Hematopoietic multipotent progenitor cell treated with erythropoietin and hydrocortisone succinate and interleukin-3 and kit ligand, for 6 days (in vitro differentiated cells): ENCODE measurements at regions not wholly inside any gene's neighbourhood (a gene's known extent, or its start where the extent isn't known, plus 50 kb on each side); places are given as distances from the start of the nearest gene placed in this dataset.

Source experiments
- DNase-seq: peaks from one replicate; pipeline ENCODE4 v3.0.0-alpha.2; 2015

DNA sequence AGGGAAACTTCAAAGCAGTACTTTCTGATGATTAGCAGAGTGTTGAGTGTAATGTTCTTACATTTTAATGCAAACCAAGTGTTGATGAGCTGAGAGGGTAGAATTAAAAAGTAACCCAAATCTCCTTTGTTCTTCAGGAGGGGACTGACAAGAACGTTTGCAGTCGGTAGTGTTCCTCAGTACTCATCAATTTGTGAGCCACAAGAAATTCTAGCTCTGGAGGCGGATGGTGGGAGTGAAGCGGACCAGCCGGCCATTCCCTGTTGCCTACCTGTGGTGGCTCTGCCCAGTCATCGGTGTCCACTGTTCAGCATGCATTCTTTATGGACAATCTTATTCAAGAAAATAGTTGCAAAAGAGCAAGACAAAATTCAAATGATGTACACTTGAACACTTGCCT lies 438.6 kb upstream of the POU3F3 start:
- DNase-seq: no peak

DNA sequence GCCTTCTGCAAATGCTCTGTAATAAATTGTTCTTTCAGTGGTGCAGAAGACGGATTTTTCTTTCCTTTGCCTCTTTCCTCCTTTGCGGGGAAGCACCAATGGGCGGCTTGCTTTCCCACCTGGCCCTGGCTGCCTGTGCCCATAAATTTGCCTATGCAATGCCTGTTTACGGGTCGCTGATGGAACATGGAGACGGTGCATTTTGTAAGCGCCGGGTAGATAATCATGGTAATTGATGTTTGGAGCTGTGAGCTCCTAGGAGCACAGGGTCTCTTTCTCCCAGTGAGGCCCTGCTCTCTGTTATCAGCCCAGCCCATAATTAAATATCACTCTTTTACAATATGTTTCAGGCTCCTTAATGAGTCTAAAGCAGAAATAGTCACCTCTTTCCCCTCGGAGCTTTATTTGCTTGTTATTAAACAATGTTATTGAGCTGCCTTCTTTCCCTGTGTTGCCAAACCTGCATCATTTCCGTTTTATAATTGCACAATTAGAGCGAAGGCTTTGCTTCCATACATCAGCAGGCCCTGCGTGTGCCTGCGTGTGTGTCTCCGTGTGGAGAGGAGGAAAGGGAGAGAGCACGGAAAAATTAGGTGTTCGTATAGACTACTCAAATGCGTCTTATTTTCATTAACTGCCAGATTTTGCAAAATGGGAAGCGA lies 437.4 kb upstream of the POU3F3 start:
- DNase-seq: no peak

DNA sequence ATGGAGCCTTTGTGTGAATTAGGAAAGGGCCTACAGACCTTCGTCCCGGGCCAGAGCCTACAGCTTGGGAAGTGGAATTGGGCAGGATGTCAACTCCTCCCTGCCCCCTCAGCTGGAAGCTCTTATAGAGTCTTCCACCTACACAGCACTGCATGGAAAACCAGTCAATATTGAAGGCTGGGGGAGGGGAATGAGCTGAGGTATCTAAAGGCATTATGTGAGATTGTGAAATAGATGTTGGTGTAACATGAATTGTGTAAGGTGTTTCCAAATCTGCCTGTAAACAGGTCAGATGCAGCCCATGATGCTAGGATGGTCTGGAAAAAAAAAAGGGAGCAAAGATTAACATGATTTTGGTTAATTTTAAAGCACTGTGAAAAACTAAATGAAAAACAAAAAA lies 433.5 kb upstream of the POU3F3 start:
- DNase-seq: no peak

- no peak for DNase-seq
Measured at GRCh38 chr2:104420953-104421352, 433.0 kb upstream of the POU3F3 start.

DNA sequence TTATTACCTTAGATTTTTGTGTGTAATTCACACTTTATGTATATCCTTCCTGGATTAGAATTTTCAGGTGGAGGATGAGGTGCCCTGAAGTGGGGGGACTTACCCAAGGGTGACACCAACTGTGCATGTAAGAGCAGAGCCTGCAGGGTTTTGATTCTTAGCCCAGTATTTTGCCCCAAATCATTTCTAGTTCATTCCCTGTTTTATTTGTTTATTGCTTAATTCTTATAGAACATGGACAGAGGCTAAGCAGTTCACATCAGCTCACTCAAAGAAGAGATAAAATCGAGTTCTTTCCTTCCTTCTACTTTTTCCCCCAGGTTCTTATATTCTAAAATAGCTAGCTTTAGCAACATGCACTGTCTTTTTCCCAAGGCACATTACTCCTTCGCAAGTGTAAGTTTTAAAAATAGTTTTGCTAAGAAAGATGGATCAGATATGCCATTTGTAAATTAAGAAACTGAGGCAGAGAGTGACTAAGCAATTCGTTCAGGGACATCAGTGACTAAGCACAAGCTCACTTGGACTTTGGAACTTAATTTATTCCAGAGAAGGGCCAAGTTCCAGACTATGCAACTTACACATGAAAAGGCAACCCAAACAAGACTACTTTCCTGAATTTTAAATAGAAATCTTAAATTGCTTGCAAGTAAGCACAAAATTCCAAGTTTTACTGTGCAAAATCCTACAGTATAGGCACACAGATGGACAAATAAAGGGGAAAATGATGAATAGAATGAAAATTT lies 427.9 kb upstream of the POU3F3 start:
- DNase-seq: no peak

DNA sequence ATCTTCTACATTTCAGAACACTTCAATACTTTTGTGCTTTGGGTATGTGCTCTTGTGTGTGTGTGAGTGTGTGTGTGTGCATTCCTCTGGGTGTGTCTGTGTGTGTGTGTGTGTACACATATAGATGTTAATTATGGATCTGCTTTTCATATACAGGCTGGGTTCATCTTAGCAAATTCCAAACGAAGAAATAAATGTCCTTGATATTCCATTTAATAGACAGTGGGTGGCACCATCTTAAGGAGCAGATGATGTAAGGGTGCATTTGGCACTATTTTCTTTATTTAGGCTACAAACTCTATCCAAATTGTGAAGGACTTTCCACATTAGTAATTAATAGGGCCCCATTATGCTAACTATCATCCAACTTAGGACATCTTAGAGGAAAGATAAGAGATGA lies 425.8 kb upstream of the POU3F3 start:
- no peak for DNase-seq

GRCh38 chr2:104429639-104430358 lies 424.1 kb upstream of the POU3F3 start:
- DNase-seq: no peak

- no peak for DNase-seq
Measured at GRCh38 chr2:104430359-104430740, 423.6 kb upstream of the POU3F3 start.

- no peak for DNase-seq
Measured at GRCh38 chr2:104430852-104431251, 423.1 kb upstream of the POU3F3 start.

- no peak for DNase-seq
Measured at GRCh38 chr2:104431701-104432121, 422.2 kb upstream of the POU3F3 start.

DNA sequence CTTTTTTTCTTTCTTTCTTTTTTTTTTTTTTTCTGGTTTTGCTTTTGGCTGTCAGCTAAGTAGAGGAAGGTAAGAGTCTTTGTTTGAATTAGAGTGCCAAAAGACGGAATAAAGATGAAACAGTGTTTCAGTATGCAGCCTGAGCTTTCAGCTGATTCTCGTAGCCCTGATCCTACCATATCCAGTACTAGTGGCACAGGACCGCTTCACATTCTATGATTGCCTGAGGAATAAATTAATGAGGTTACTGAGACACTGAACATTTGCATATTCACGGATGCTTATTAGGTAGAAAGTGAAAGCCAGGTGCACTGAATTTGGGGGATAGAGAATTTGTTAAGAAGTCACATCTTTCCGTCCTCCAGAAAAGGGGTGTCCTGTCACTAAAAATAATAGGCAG lies 421.5 kb upstream of the POU3F3 start:
- DNase-seq: no peak

- no peak for DNase-seq
Measured at GRCh38 chr2:104432991-104433390, 420.9 kb upstream of the POU3F3 start.

GRCh38 chr2:104433657-104434056 lies 420.3 kb upstream of the POU3F3 start:
- DNase-seq: no peak

GRCh38 chr2:104434318-104434792 lies 419.6 kb upstream of the POU3F3 start:
- no peak for DNase-seq

- DNase-seq: no peak
Measured at GRCh38 chr2:104434966-104435365, 418.9 kb upstream of the POU3F3 start.

DNA sequence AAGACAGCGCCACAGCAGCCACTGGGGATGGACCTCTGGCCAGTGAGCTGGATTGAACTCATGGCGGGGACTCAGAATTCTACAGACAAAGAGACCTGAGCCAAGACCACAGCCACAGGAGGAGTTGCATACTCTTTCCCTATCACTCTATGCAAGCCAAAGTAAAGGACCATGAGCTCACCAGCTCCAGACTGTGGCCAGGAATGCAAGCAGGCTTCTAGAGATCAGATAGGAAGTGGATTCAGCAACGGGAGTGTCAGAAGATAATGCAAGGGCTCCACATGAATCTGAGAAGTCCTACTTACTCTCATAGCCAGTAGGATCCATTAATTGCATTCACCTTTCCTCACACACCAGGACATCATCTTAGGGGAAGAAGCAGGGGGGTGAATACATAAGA lies 415.4 kb upstream of the POU3F3 start:
- no peak for DNase-seq

DNA sequence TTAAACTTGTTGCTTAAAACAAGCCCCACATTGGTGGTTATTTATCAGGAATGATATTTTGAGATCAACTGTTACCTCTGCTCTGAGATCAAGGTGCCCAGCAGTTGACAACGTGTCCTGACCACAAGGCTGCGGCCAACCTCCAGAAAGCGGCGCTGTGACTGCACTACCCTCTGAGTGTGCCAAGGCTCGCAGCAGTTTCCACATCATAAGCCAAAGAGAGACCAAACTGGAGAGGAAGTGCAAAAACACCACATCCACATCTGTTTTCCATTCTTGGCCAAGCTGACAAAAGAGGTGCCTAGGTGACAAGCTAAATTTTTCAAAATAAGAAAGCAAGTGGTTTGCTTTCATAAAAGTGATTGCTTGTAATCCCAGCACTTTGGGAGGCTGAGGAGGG lies 410.8 kb upstream of the POU3F3 start:
- DNase-seq: peak; percentile 53

- no peak for DNase-seq
Measured at GRCh38 chr2:104444392-104444791, 409.5 kb upstream of the POU3F3 start.

- DNase-seq: no peak
Measured at GRCh38 chr2:104444889-104445288, 409.0 kb upstream of the POU3F3 start.

DNA sequence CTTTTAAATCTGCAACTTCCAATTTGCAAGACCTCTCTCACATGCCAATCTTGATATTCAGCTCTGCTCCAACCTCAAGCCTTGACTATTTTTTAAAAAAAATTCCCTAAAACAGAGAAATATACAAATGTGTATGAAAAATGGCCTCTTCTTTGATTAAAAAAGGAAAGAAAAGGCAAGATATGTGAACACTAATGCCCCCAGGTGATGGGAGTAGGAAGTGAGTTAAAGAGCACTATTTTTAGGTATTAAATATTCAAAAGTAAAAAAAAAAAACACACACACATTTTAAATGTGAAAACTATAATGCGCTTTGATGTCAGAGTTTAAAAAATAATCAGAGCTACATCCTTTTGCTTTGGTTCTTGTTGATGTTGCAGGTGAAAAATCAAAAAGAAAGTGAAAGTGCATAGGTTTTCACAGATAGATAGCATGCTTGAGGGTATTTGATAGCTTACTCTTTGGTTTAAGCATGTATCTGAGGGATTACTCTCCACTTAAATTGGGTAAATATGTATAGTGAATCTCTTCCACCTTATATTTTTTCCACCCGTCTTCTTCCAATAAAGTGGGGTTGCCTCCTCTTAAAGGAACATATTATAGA lies 406.0 kb upstream of the POU3F3 start:
- DNase-seq: peak; percentile 10

GRCh38 chr2:104448661-104449440 lies 405.1 kb upstream of the POU3F3 start:
- DNase-seq: no peak

DNA sequence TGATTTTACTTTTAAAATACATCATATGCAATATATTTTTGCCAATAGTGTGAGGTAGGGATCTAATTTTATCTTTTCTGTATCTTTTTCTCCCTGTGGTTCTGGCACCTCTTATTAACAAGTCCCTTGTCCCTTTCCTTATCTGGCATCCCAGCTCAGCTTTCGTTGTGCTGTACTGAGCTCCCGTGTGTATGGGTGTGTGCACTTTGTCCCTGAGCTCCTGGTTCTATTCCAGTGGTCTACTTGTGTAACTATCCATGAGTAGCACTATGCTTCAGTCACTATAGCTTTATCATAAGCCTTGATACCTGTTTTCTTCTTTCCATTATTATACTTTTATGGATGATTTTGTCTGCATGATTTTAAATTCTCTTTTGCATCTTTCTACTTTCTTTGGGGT lies 401.4 kb upstream of the POU3F3 start:
- no peak for DNase-seq

- DNase-seq: no peak
Measured at GRCh38 chr2:104462731-104463130, 391.2 kb upstream of the POU3F3 start.
